Panc1 (cell line): ENCODE measurements at regions not wholly inside any gene's neighbourhood (a gene's known extent, or its start where the extent isn't known, plus 50 kb on each side); places are given as distances from the start of the nearest gene placed in this dataset.
A peak's percentile ranks its signal among the peaks of the same experiment; 100 is the strongest.
"Not testable (repeated sequence)": the region's sequence is repeated elsewhere in the genome, so short reads cannot be mapped to it uniquely, and the experiment has no call there.

ENCODE experiments used
- ATAC-seq: fragments of 200-7000 bp; cut with Tn5 transposase; 2 replicates; pipeline ENCODE4 v1.9.1; 2020; ENCODE audit warnings: mild to moderate bottlenecking, moderate library complexity
- BruUV-seq: library from RNA; stranded (reverse); fragments of 400-500 nt; replicated peaks from 2 replicates; lab custom pipeline; 2021; lab: Mats Ljungman, UMichigan
- CTCF ChIA-PET: fragments of 300-600 bp; sonication (Branson Sonifier 250); formaldehyde crosslinking; loops from one replicate; lab custom pipeline; 2022; ENCODE audit warnings: antibody characterized with exemption; lab: Charles Lee
- POLR2A ChIA-PET: fragments of 300-600 bp; sonication (Branson Sonifier 250); formaldehyde crosslinking; loops from one replicate; lab custom pipeline; 2022; ENCODE audit warnings: antibody characterized with exemption; lab: Charles Lee
- DNase-seq: peaks from one replicate; pipeline ENCODE4 v3.0.0-alpha.2; 2010; ENCODE audit warnings: low read depth, low spot score
- H3K27ac ChIP-seq: 2 replicates; pipeline ENCODE4 v1.5.1; 2011; ENCODE audit warnings: mild to moderate bottlenecking, low read length, inconsistent platforms
- H3K27me3 ChIP-seq: fragments of 200-500 bp; sonication (Bioruptor generic); 2 replicates; pipeline ENCODE4 v1.6.0; 2014; ENCODE audit warnings: low read length, inconsistent platforms; ENCODE audit not compliant: control insufficient read depth, insufficient read depth
- H3K36me3 ChIP-seq: fragments of 200-500 bp; sonication (Bioruptor generic); 2 replicates; pipeline ENCODE4 v1.5.1; 2014; ENCODE audit warnings: inconsistent platforms, mild to moderate bottlenecking, low read length, moderate library complexity; ENCODE audit not compliant: control insufficient read depth, insufficient read depth
- H3K4me1 ChIP-seq: 2 replicates; pipeline ENCODE4 v1.5.1; 2011; ENCODE audit warnings: inconsistent platforms, mild to moderate bottlenecking, low read length, moderate library complexity; ENCODE audit not compliant: control insufficient read depth, insufficient read depth
- H3K4me3 ChIP-seq, 2 experiments: 2 replicates each; pipeline ENCODE4 v1.5.1; 2011 to 2012; ENCODE audit warnings: low read depth in 2 of 2, low read length in 2 of 2, mild to moderate bottlenecking in 2 of 2, inconsistent platforms in 1 of 2, moderate library complexity in 1 of 2
- H3K9me3 ChIP-seq: fragments of 200-500 bp; sonication (Bioruptor generic); 2 replicates; pipeline ENCODE4 v1.5.1; 2014; ENCODE audit warnings: low read depth, mild to moderate bottlenecking, inconsistent platforms, low read length, moderate library complexity; ENCODE audit not compliant: control insufficient read depth, insufficient read depth
- CTCF ChIP-seq: fragments of 450-650 bp; IDR thresholded peaks from 2 replicates; pipeline ENCODE4 v1.5.1; 2017; ENCODE audit warnings: mild to moderate bottlenecking
- POLR2AphosphoS5 ChIP-seq: IDR thresholded peaks from 2 replicates; pipeline ENCODE4 v1.6.1; 2012; ENCODE audit warnings: mild to moderate bottlenecking, low read depth, low read length, moderate library complexity
- REST ChIP-seq, 2 experiments: IDR thresholded peaks; 2 replicates each; pipeline ENCODE4 v1.6.1; 2011 to 2012; ENCODE audit warnings: low read depth in 2 of 2, control low read depth in 1 of 2, low read length in 1 of 2, mild to moderate bottlenecking in 1 of 2, moderate library complexity in 1 of 2; ENCODE audit not compliant: insufficient read depth in 1 of 2
- SIN3A ChIP-seq: IDR thresholded peaks from 2 replicates; pipeline ENCODE4 v1.6.1; 2012; ENCODE audit warnings: low read depth, mild to moderate bottlenecking, low read length, moderate library complexity, borderline replicate concordance; ENCODE audit not compliant: insufficient read depth
- TCF7L2 ChIP-seq: IDR thresholded peaks from 2 replicates; pipeline ENCODE4 v1.6.1; 2011; ENCODE audit warnings: mild to moderate bottlenecking, low read depth, low read length, inconsistent platforms
- in situ Hi-C: cut with HindIII; loops from 2 replicates; pipeline ENCODE4 v1.10.0; 2016; ENCODE audit warnings: low sequenced_read_pairs, low pct_unique_long_range_greater_than_20kb
- intact Hi-C: fragments of 100-400 bp; cut with micrococcal nuclease; formaldehyde crosslinking; loops from one replicate; pipeline ENCODE4 v1.10.0; 2022; ENCODE audit not compliant: unreplicated experiment

- H3K4me3 ChIP-seq, result no peak overlapping the region
- in situ Hi-C loops, result no loop called here
- no peak overlapping the region for H3K27ac ChIP-seq
- ChIA-PET CTCF (no interaction called here), POLR2A (no interaction called here)
- H3K4me1 ChIP-seq, result no peaks in the 10 kb centered on the region
- no TSS peak for BruUV-seq
- DNase-seq (no peak), ATAC-seq (no peak)
- H3K36me3 ChIP-seq, result no peaks in the 10 kb centered on the region
- no peak for TF ChIP-seq TCF7L2
- TF ChIP-seq SIN3A, result no peak
- no peak for TF ChIP-seq CTCF
- TF ChIP-seq POLR2AphosphoS5, result no peak
- no peak for TF ChIP-seq REST (IDR thresholded peaks at IDR 0.05; ENCODE audit: insufficient read depth in 1 of 2, low read depth in 2 of 2, low read length in 1 of 2)
- H3K9me3 ChIP-seq, result no peaks in the 10 kb centered on the region
- peaks cover 8% of the 10 kb centered on the region for H3K27me3 ChIP-seq
- intact Hi-C loops, result no loop called here
These were observed 58.1 kb upstream of the MSMB start for GRCh38 chr10:46104071-46104585.

- in situ Hi-C loops, ATAC-seq, CTCF ChIA-PET, DNase-seq, POLR2A ChIA-PET, H3K4me1 ChIP-seq, H3K36me3 ChIP-seq, H3K27me3 ChIP-seq, intact Hi-C loops, H3K4me3 ChIP-seq, H3K27ac ChIP-seq, H3K9me3 ChIP-seq, BruUV-seq: not testable (repeated sequence)
These were observed 59.3 kb upstream of the MSMB start for GRCh38 chr10:46105416-46105815.

- BruUV-seq, in situ Hi-C loops, DNase-seq, H3K9me3 ChIP-seq, POLR2A ChIA-PET, H3K27ac ChIP-seq, H3K36me3 ChIP-seq, H3K27me3 ChIP-seq, intact Hi-C loops, CTCF ChIA-PET, H3K4me1 ChIP-seq: not testable (repeated sequence)
- peak; percentile 60 for ATAC-seq
- H3K4me3 ChIP-seq, result peak overlapping the region; percentile 52 to 68
These were observed 59.9 kb upstream of the MSMB start for GRCh38 chr10:46105856-46106409.
